Spleen (tissue), 7 donors: ENCODE measurements at regions not wholly inside any gene's neighbourhood (a gene's known extent, or its start where the extent isn't known, plus 50 kb on each side); places are given as distances from the start of the nearest gene placed in this dataset.

Experiments
- CTCF ChIP-seq, 11 experiments: fragments of 200-600 bp in 7 of 11; fragments of 450-650 bp in 4 of 11; sonication (generic) in 4 of 11; IDR thresholded peaks in 8 of 11; conservative IDR thresholded peaks in 3 of 11; 1 replicate in 7 of 11; 2 replicates in 4 of 11; pipeline versions ENCODE4 v1.4.0 to v1.8.0; 2016 to 2021; ENCODE audit warnings: antibody characterized with exemption in 11 of 11, inconsistent platforms in 4 of 11, mild to moderate bottlenecking in 1 of 11
- POLR2AphosphoS5 ChIP-seq, 3 donors: sonication (generic); formaldehyde crosslinking; IDR thresholded peaks; one replicate each; pipeline ENCODE4 v1.5.1; 2017; ENCODE audit warnings: antibody characterized with exemption in 3 of 3
- donor health status: DM: no; HTN: no; CAD: no; lungs with moderate emphysema.
- donor health status: DM: no; HTN: no; CAD: no.
- donor health status: DM: no; HTN: no; CAD: no.

GRCh38 chr11:45087086-45087899 lies 59.1 kb upstream of the PRDM11 start:
- TF ChIP-seq CTCF (IDR thresholded peaks at IDR 0.05 in 8 of 11, conservative IDR thresholded peaks at IDR 0.05 in 3 of 11) = no peak
- TF ChIP-seq POLR2AphosphoS5 (IDR thresholded peaks at IDR 0.05) = no peak
